K562 (cell line): ENCODE measurements at regions not wholly inside any gene's neighbourhood (a gene's known extent, or its start where the extent isn't known, plus 50 kb on each side); places are given as distances from the start of the nearest gene placed in this dataset.
A peak's percentile ranks its signal among the peaks of the same experiment; 100 is the strongest.

Source experiments
- ADNP ChIP-seq: fragments of 200-800 bp; sonication (Bioruptor generic); IDR thresholded peaks from 2 replicates; pipeline ENCODE4 v1.6.1; 2016; ENCODE audit warnings: missing genetic modification characterization, missing compliant biosample characterization
- CBFA2T2 ChIP-seq: fragments of 450-650 bp; conservative IDR thresholded peaks from 2 replicates; pipeline ENCODE4 v1.6.1; 2017; ENCODE audit warnings: mild to moderate bottlenecking
- CCNT2 ChIP-seq: IDR thresholded peaks from 2 replicates; pipeline ENCODE4 v1.6.1; 2011; ENCODE audit warnings: borderline replicate concordance, low read depth, mild to moderate bottlenecking, moderate library complexity, mixed read lengths, low read length; ENCODE audit not compliant: insufficient read length; ENCODE audit errors: extremely low read depth
- RAD21 ChIP-seq, 2 experiments: fragments of 250-450 bp in 1 of 2; fragments of 450-650 bp in 1 of 2; sonication (Bioruptor Pico) in 1 of 2; formaldehyde crosslinking in 1 of 2; IDR thresholded peaks in 1 of 2; conservative IDR thresholded peaks in 1 of 2; 2 replicates each; pipeline versions ENCODE4 v1.4.0 to v1.8.0; 2020 to 2022; ENCODE audit warnings: mild to moderate bottlenecking in 2 of 2, moderate library complexity in 1 of 2
- SMC3 ChIP-seq: conservative IDR thresholded peaks from 2 replicates; pipeline ENCODE4 v1.6.1; 2011; ENCODE audit warnings: low read depth, low read length, improper control_type of control experiment; ENCODE audit not compliant: insufficient read depth
- THRAP3 ChIP-seq: fragments of 450-650 bp; IDR thresholded peaks from 2 replicates; pipeline ENCODE4 v1.6.1; 2016; ENCODE audit warnings: mild to moderate bottlenecking, inconsistent platforms, borderline replicate concordance
- ZFP36 ChIP-seq: fragments of 150-350 bp; IDR thresholded peaks from 2 replicates; pipeline ENCODE4 v1.6.1; 2018; ENCODE audit warnings: low read length, low read depth; ENCODE audit not compliant: partially characterized antibody
- TF ChIP-seq, protein P1 (sequence below), 3 experiments: IDR thresholded peaks in 2 of 3; conservative IDR thresholded peaks in 1 of 3; 2 replicates each; pipeline ENCODE4 v1.5.1; 2011 to 2012; ENCODE audit warnings: low read length in 3 of 3, mild to moderate bottlenecking in 3 of 3, control low read depth in 2 of 3, improper control_type of control experiment in 1 of 3, inconsistent platforms in 1 of 3, low read depth in 1 of 3, mixed read lengths in 1 of 3, moderate library complexity in 1 of 3; ENCODE audit not compliant: insufficient read depth in 2 of 3
- TF ChIP-seq, protein P2 (sequence below): IDR thresholded peaks from 2 replicates; pipeline ENCODE4 v1.6.1; 2012; ENCODE audit warnings: low read depth, low read length, improper control_type of control experiment, borderline replicate concordance

GRCh38 chr12:113647048-113647447 lies 175.4 kb upstream of the LHX5 start (continued):
- TF ChIP-seq, protein P1, sequence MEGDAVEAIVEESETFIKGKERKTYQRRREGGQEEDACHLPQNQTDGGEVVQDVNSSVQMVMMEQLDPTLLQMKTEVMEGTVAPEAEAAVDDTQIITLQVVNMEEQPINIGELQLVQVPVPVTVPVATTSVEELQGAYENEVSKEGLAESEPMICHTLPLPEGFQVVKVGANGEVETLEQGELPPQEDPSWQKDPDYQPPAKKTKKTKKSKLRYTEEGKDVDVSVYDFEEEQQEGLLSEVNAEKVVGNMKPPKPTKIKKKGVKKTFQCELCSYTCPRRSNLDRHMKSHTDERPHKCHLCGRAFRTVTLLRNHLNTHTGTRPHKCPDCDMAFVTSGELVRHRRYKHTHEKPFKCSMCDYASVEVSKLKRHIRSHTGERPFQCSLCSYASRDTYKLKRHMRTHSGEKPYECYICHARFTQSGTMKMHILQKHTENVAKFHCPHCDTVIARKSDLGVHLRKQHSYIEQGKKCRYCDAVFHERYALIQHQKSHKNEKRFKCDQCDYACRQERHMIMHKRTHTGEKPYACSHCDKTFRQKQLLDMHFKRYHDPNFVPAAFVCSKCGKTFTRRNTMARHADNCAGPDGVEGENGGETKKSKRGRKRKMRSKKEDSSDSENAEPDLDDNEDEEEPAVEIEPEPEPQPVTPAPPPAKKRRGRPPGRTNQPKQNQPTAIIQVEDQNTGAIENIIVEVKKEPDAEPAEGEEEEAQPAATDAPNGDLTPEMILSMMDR (IDR thresholded peaks at IDR 0.05 in 2 of 3, conservative IDR thresholded peaks at IDR 0.05 in 1 of 3; ENCODE audit: insufficient read depth in 2 of 3, low read depth in 1 of 3, low read length in 3 of 3): peak; percentile 47 to 64 (median 59)
- TF ChIP-seq CCNT2: no peak
- peak; percentile 46 to 75 for TF ChIP-seq RAD21 (CRISPR knock-in tag; conservative IDR thresholded peaks at IDR 0.05 in 1 of 2, IDR thresholded peaks at IDR 0.05 in 1 of 2)
- TF ChIP-seq ADNP (tag): 0 out of 2 replicates have a peak, but pooled peaks have one; percentile 28
- TF ChIP-seq, protein P2, sequence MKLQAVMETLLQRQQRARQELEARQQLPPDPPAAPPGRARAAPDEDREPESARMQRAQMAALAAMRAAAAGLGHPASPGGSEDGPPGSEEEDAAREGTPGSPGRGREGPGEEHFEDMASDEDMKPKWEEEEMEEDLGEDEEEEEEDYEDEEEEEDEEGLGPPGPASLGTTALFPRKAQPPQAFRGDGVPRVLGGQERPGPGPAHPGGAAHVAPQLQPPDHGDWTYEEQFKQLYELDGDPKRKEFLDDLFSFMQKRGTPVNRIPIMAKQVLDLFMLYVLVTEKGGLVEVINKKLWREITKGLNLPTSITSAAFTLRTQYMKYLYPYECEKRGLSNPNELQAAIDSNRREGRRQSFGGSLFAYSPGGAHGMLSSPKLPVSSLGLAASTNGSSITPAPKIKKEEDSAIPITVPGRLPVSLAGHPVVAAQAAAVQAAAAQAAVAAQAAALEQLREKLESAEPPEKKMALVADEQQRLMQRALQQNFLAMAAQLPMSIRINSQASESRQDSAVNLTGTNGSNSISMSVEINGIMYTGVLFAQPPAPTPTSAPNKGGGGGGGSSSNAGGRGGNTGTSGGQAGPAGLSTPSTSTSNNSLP: 0 out of 2 replicates have a peak, but pooled peaks have one; percentile 37
- TF ChIP-seq CBFA2T2: no peak
- TF ChIP-seq ZFP36: peak; percentile 71
- TF ChIP-seq SMC3: peak; percentile 34; the same call in 1 of the 2 replicates
- TF ChIP-seq THRAP3: no peak
